IPS-18c (cell line): ENCODE measurements at regions not wholly inside any gene's neighbourhood (a gene's known extent, or its start where the extent isn't known, plus 50 kb on each side); places are given as distances from the start of the nearest gene placed in this dataset.

ENCODE experiments used
- H3K4me3 ChIP-seq: 2 replicates; pipeline ENCODE4 v1.7.0; 2013; ENCODE audit warnings: low read depth, mild to moderate bottlenecking, low read length, moderate library complexity; ENCODE audit not compliant: insufficient read depth
- H3K9me3 ChIP-seq: one replicate; pipeline ENCODE4 v1.6.1; 2013; ENCODE audit warnings: mild to moderate bottlenecking, low read length, moderate library complexity; ENCODE audit not compliant: control insufficient read depth, insufficient read depth

GRCh38 chr2:422676-423435, 135.0 kb upstream of the ALKAL2 start:
- no peaks in the 10 kb centered on the region for H3K9me3 ChIP-seq
- H3K4me3 ChIP-seq = no peak overlapping the region; the same call in 1 of the 2 replicates

- H3K9me3 ChIP-seq = no peaks in the 10 kb centered on the region
- H3K4me3 ChIP-seq = no peak overlapping the region
Measured at GRCh38 chr2:421406-421805, 133.5 kb upstream of the ALKAL2 start.

GRCh38 chr2:419687-420317, 131.9 kb upstream of the ALKAL2 start:
- Histone ChIP-seq H3K4me3 (no peak overlapping the region), H3K9me3 (no peaks in the 10 kb centered on the region)

GRCh38 chr2:417662-418061, 129.8 kb upstream of the ALKAL2 start:
- no peak overlapping the region for H3K4me3 ChIP-seq

GRCh38 chr2:417006-417405, 129.1 kb upstream of the ALKAL2 start:
- no peaks in the 10 kb centered on the region for H3K9me3 ChIP-seq
- no peak overlapping the region for H3K4me3 ChIP-seq

More at GRCh38 chr2:417662-418061, 129.8 kb upstream of the ALKAL2 start:
- H3K9me3 ChIP-seq = no peaks in the 10 kb centered on the region

- Histone ChIP-seq H3K4me3 (no peak overlapping the region), H3K9me3 (no peaks in the 10 kb centered on the region)
Measured at GRCh38 chr2:415986-416610, 128.2 kb upstream of the ALKAL2 start.

GRCh38 chr2:409523-409922, 121.6 kb upstream of the ALKAL2 start:
- no peak overlapping the region for H3K4me3 ChIP-seq
- H3K9me3 ChIP-seq = no peaks in the 10 kb centered on the region

GRCh38 chr2:407630-408029, 119.7 kb upstream of the ALKAL2 start:
- Histone ChIP-seq H3K9me3 (no peaks in the 10 kb centered on the region), H3K4me3 (no peak overlapping the region)

- no peaks in the 10 kb centered on the region for H3K9me3 ChIP-seq
- no peak overlapping the region for H3K4me3 ChIP-seq
Measured at GRCh38 chr2:406876-407275, 119.0 kb upstream of the ALKAL2 start.

- no peaks in the 10 kb centered on the region for H3K9me3 ChIP-seq
Measured at GRCh38 chr2:406231-406630, 118.3 kb upstream of the ALKAL2 start.

GRCh38 chr2:404581-404980, 116.7 kb upstream of the ALKAL2 start:
- Histone ChIP-seq H3K9me3 (no peaks in the 10 kb centered on the region), H3K4me3 (no peak overlapping the region)

More at GRCh38 chr2:406231-406630, 118.3 kb upstream of the ALKAL2 start:
- no peak overlapping the region for H3K4me3 ChIP-seq

- Histone ChIP-seq H3K4me3 (no peak overlapping the region), H3K9me3 (no peaks in the 10 kb centered on the region)
Measured at GRCh38 chr2:403682-404081, 115.8 kb upstream of the ALKAL2 start.

GRCh38 chr2:402721-403120, 114.8 kb upstream of the ALKAL2 start:
- H3K4me3 ChIP-seq = no peak overlapping the region
- no peaks in the 10 kb centered on the region for H3K9me3 ChIP-seq

- Histone ChIP-seq H3K4me3 (no peak overlapping the region), H3K9me3 (no peaks in the 10 kb centered on the region)
Measured at GRCh38 chr2:402206-402605, 114.3 kb upstream of the ALKAL2 start.

GRCh38 chr2:401019-401679, 113.3 kb upstream of the ALKAL2 start:
- no peak overlapping the region for H3K4me3 ChIP-seq

GRCh38 chr2:397926-398325, 110.0 kb upstream of the ALKAL2 start:
- Histone ChIP-seq H3K9me3 (no peaks in the 10 kb centered on the region), H3K4me3 (no peak overlapping the region)

More at GRCh38 chr2:401019-401679, 113.3 kb upstream of the ALKAL2 start:
- H3K9me3 ChIP-seq = no peaks in the 10 kb centered on the region

GRCh38 chr2:397521-397920, 109.6 kb upstream of the ALKAL2 start:
- Histone ChIP-seq H3K4me3 (no peak overlapping the region), H3K9me3 (no peaks in the 10 kb centered on the region)

- no peaks in the 10 kb centered on the region for H3K9me3 ChIP-seq
Measured at GRCh38 chr2:396903-397302, 109.0 kb upstream of the ALKAL2 start.

More at GRCh38 chr2:396903-397302, 109.0 kb upstream of the ALKAL2 start:
- no peak overlapping the region for H3K4me3 ChIP-seq
